ENCODE measurements at regions not wholly inside any gene's neighbourhood (a gene's known extent, or its start where the extent isn't known, plus 50 kb on each side); places are given as distances from the start of the nearest gene placed in this dataset.

DNA sequence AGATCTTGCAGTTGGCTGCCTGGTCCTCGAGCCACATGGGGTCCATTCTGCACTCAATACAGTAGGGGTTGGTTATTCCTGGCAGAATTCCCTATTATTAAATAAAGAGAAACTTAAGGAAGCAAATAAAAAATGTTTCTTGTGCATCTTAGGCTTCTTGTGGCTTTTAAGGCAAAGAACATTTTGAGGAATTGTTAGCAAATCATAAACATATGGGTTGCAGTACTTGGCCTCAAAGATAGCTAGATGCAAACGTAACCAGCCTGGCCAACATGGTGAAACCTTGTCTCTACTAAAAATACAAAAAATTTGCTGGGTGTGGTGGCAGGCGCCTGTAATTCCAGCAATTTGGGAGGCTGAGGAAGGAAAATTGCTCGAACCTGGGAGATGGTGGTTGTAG, 50.8 kb upstream of the KCNA5 start:
- TF ChIP-seq CTCF (IDR thresholded peaks at IDR 0.05 in 2 of 3, conservative IDR thresholded peaks at IDR 0.05 in 1 of 3; ENCODE audit: borderline replicate concordance in 1 of 3, insufficient read depth in 1 of 3, low read depth in 2 of 3, low read length in 2 of 3): no peak
- TF ChIP-seq EZH2 (IDR thresholded peaks at IDR 0.05): no peak
- TF ChIP-seq RAD21 (IDR thresholded peaks at IDR 0.05; ENCODE audit: low read depth): no peak
- TF ChIP-seq EGR1 (IDR thresholded peaks at IDR 0.05; ENCODE audit: low read depth): no peak

Measured in HCT116 (cell line).